Activated T-cell treated with anti-CD3 and anti-CD28 coated beads for 48 hours (primary cell): ENCODE measurements at regions not wholly inside any gene's neighbourhood (a gene's known extent, or its start where the extent isn't known, plus 50 kb on each side); places are given as distances from the start of the nearest gene placed in this dataset.

Source experiments
- DNase-seq: peaks from one replicate; pipeline ENCODE4 v3.0.0-alpha.2; 2020; ENCODE audit warnings: low read depth

GRCh38 chr5:174834081-174834480, 109.7 kb downstream of the MSX2 start:
- DNase-seq: no peak

- DNase-seq: no peak
Measured at GRCh38 chr5:174832811-174833210, 108.4 kb downstream of the MSX2 start.

- no peak for DNase-seq
Measured at GRCh38 chr5:174832025-174832424, 107.6 kb downstream of the MSX2 start.

- DNase-seq: no peak
Measured at GRCh38 chr5:174831031-174831660, 106.8 kb downstream of the MSX2 start.

GRCh38 chr5:174829511-174829864, 105.1 kb downstream of the MSX2 start:
- DNase-seq: no peak

- DNase-seq: no peak
Measured at GRCh38 chr5:174828804-174829510, 104.6 kb downstream of the MSX2 start.

- no peak for DNase-seq
Measured at GRCh38 chr5:174827558-174827957, 103.2 kb downstream of the MSX2 start.

- DNase-seq: no peak
Measured at GRCh38 chr5:174825587-174825986, 101.2 kb downstream of the MSX2 start.

GRCh38 chr5:174818430-174818829, 94.0 kb downstream of the MSX2 start:
- DNase-seq: no peak

GRCh38 chr5:174817610-174818009, 93.2 kb downstream of the MSX2 start:
- DNase-seq: no peak

- no peak for DNase-seq
Measured at GRCh38 chr5:174816858-174817257, 92.5 kb downstream of the MSX2 start.

- DNase-seq: no peak
Measured at GRCh38 chr5:174811438-174811837, 87.1 kb downstream of the MSX2 start.

- no peak for DNase-seq
Measured at GRCh38 chr5:174810796-174811195, 86.4 kb downstream of the MSX2 start.

GRCh38 chr5:174807471-174807870, 83.1 kb downstream of the MSX2 start:
- DNase-seq: no peak

- DNase-seq: no peak
Measured at GRCh38 chr5:174806729-174807128, 82.3 kb downstream of the MSX2 start.

GRCh38 chr5:174801798-174802197, 77.4 kb downstream of the MSX2 start:
- no peak for DNase-seq

- no peak for DNase-seq
Measured at GRCh38 chr5:174800435-174800834, 76.1 kb downstream of the MSX2 start.

- no peak for DNase-seq
Measured at GRCh38 chr5:174799121-174799520, 74.7 kb downstream of the MSX2 start.

GRCh38 chr5:174798551-174798951, 74.2 kb downstream of the MSX2 start:
- DNase-seq: no peak

GRCh38 chr5:174796711-174797192, 72.4 kb downstream of the MSX2 start:
- DNase-seq: no peak

GRCh38 chr5:174794931-174795672, 70.7 kb downstream of the MSX2 start:
- DNase-seq: no peak

GRCh38 chr5:174793684-174794328, 69.4 kb downstream of the MSX2 start:
- peak; percentile 57 for DNase-seq

GRCh38 chr5:174793076-174793475, 68.7 kb downstream of the MSX2 start:
- no peak for DNase-seq
